Adrenal gland (tissue), 9 donors: ENCODE measurements at regions not wholly inside any gene's neighbourhood (a gene's known extent, or its start where the extent isn't known, plus 50 kb on each side); places are given as distances from the start of the nearest gene placed in this dataset.

Source experiments
- DNase-seq, 7 donors: peaks; one replicate each; pipeline ENCODE4 v3.0.0-alpha.2; 2019 to 2020
- H3K27ac ChIP-seq, 5 donors: fragments of 200-600 bp; sonication (generic) in 4 of 5; 1 replicate in 3 of 5; 2 replicates in 2 of 5; pipeline versions ENCODE4 v1.5.1 to v1.8.0; 2016 to 2020; ENCODE audit warnings: mild to moderate bottlenecking in 1 of 5
- H3K27me3 ChIP-seq: fragments of 200-600 bp; 2 replicates; pipeline ENCODE4 v1.8.0; 2021
- H3K36me3 ChIP-seq, 2 donors: fragments of 200-600 bp; replicated peaks in 1 of 2; 1 replicate in 1 of 2; 2 replicates in 1 of 2; pipeline versions ENCODE4 v1.5.1 to v1.8.0; 2018 to 2022
- H3K4me1 ChIP-seq, 2 donors: fragments of 200-600 bp; replicated peaks in 1 of 2; 1 replicate in 1 of 2; 2 replicates in 1 of 2; pipeline versions ENCODE4 v1.5.1 to v1.8.0; 2018 to 2021
- H3K4me3 ChIP-seq, 4 donors: fragments of 200-600 bp; sonication (generic) in 3 of 4; one replicate each; pipeline ENCODE4 v1.5.1; 2016 to 2018
- H3K9me3 ChIP-seq, 3 donors: fragments of 200-600 bp; sonication (generic) in 1 of 3; replicated peaks in 1 of 3; 1 replicate in 2 of 3; 2 replicates in 1 of 3; pipeline versions ENCODE4 v1.5.1 to v1.8.0; 2016 to 2021
- CTCF ChIP-seq, 6 experiments: fragments of 450-650 bp in 4 of 6; fragments of 200-600 bp in 2 of 6; sonication (generic) in 1 of 6; IDR thresholded peaks; 1 replicate in 5 of 6; 2 replicates in 1 of 6; pipeline versions ENCODE4 v1.5.1 to v1.8.0; 2016 to 2021; ENCODE audit warnings: antibody characterized with exemption in 6 of 6, mild to moderate bottlenecking in 2 of 6, moderate library complexity in 1 of 6
- POLR2A ChIP-seq, 2 donors: fragments of 450-650 bp; IDR thresholded peaks; one replicate each; pipeline ENCODE4 v1.6.1; 2017; ENCODE audit warnings: antibody characterized with exemption in 2 of 2, mild to moderate bottlenecking in 2 of 2, moderate library complexity in 1 of 2
- WGBS, 4 donors: extraction: QIAGEN DNeasy Blood & Tissue Kit in 2 of 4; methylation state at CpG; one replicate each; pipeline versions ENCODE4 v1.1.5 to v1.1.7; 2013 to 2017; 5-methylcytosine and 5-hydroxymethylcytosine counted together
- intact Hi-C, 2 donors: fragments of 100-400 bp; cut with DNase I; formaldehyde crosslinking; loops; one replicate each; pipeline versions ENCODE4 v1.14.1 to v1.15.0; 2022 to 2023
- donor health status: healthy with polysubstance abuse.
- donor health status: Bipolar disorder and iron deficiency.
- donor health status: DM: yes; HTN: yes; CAD: no.
- donor health status: DM: no; HTN: no; CAD: no.
- donor health status: DM: no; HTN: no; CAD: no.

- DNase-seq: no peak
- no peaks in the 10 kb centered on the region for H3K36me3 ChIP-seq
- no peak for TF ChIP-seq POLR2A (IDR thresholded peaks at IDR 0.05)
- no peak for TF ChIP-seq CTCF (IDR thresholded peaks at IDR 0.05)
- 38 to 64% (median 44%) methylated on average over 2 of the region's 2 CpGs for WGBS, 4 donors
- no peak overlapping the region for H3K4me3 ChIP-seq
- intact Hi-C loops: no loop called here
- H3K4me1 ChIP-seq: no peaks in the 10 kb centered on the region
- H3K27me3 ChIP-seq: no peaks in the 10 kb centered on the region
- no peaks in the 10 kb centered on the region for H3K9me3 ChIP-seq
- H3K27ac ChIP-seq: no peak overlapping the region
Measured at GRCh38 chr4:165698272-165698671, 174.8 kb upstream of the TLL1 start.

GRCh38 chr4:165699055-165699454 is 174.0 kb upstream of the TLL1 start:
- intact Hi-C loops: no loop called here
- Histone ChIP-seq H3K27ac (no peak overlapping the region), H3K4me1 (no peaks in the 10 kb centered on the region), H3K9me3 (no peaks in the 10 kb centered on the region), H3K27me3 (no peaks in the 10 kb centered on the region), H3K36me3 (no peaks in the 10 kb centered on the region), H3K4me3 (no peak overlapping the region)
- WGBS, 4 donors: 60 to 66% (median 63%) methylated on average over 5 of the region's 5 CpGs
- TF ChIP-seq CTCF (IDR thresholded peaks at IDR 0.05) (no peak), POLR2A (IDR thresholded peaks at IDR 0.05) (no peak)
- no peak for DNase-seq

GRCh38 chr4:165700855-165701254 is 172.2 kb upstream of the TLL1 start:
- Histone ChIP-seq H3K36me3 (no peaks in the 10 kb centered on the region), H3K4me1 (no peaks in the 10 kb centered on the region), H3K27me3 (no peaks in the 10 kb centered on the region), H3K4me3 (no peak overlapping the region), H3K27ac (no peak overlapping the region), H3K9me3 (no peaks in the 10 kb centered on the region)
- intact Hi-C loops: no loop called here
- no peak for DNase-seq
- no peak for TF ChIP-seq POLR2A (IDR thresholded peaks at IDR 0.05)
- TF ChIP-seq CTCF (IDR thresholded peaks at IDR 0.05): no peak

GRCh38 chr4:165707128-165707527 is 165.9 kb upstream of the TLL1 start:
- H3K36me3 ChIP-seq: no peaks in the 10 kb centered on the region
- WGBS, 4 donors: 68 to 79% (median 75%) methylated on average over 4 of the region's 4 CpGs
- intact Hi-C loops: no loop called here
- TF ChIP-seq CTCF (IDR thresholded peaks at IDR 0.05): no peak
- no peak for TF ChIP-seq POLR2A (IDR thresholded peaks at IDR 0.05)
- no peaks in the 10 kb centered on the region for H3K27me3 ChIP-seq
- no peak overlapping the region for H3K27ac ChIP-seq
- H3K4me1 ChIP-seq: no peaks in the 10 kb centered on the region
- H3K9me3 ChIP-seq: no peaks in the 10 kb centered on the region
- H3K4me3 ChIP-seq: no peak overlapping the region
- no peak for DNase-seq
